D721Med (cell line): ENCODE measurements at regions not wholly inside any gene's neighbourhood (a gene's known extent, or its start where the extent isn't known, plus 50 kb on each side); places are given as distances from the start of the nearest gene placed in this dataset.
"Not testable (repeated sequence)": the region's sequence is repeated elsewhere in the genome, so short reads cannot be mapped to it uniquely, and the experiment has no call there.

ENCODE experiments used
- DNase-seq: peaks from one replicate; pipeline ENCODE4 v3.0.0; 2011; ENCODE audit warnings: low spot score; ENCODE audit not compliant: insufficient read length
- FAIRE-seq: peaks from 2 replicates; lab custom pipeline; 2011; peaks lifted over from hg19 to GRCh38; lab: Jason Lieb, UNC
- CTCF ChIP-seq: IDR thresholded peaks from 2 replicates; pipeline ENCODE4 v1.5.1; 2012; ENCODE audit warnings: mild to moderate bottlenecking, control low read depth; ENCODE audit not compliant: insufficient read depth; ENCODE audit errors: missing control alignments

DNA sequence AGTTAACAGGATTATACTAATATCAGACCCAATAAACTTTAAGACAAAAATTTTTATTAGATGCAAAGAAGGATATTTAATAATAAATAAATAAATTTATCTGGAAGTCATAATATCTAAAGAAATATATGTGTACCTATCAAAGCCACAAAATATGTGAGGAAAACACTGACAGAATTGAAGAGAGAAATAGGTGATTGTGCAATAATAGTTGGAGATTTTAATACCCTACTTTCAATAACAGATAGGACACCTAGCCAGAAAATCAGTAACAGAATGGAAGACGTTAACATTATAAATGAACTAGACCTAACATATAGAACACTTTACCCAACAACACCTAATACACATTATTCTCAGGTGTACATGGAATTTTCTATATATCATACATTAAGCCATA, 541.4 kb upstream of the SMC2 start:
- FAIRE-seq (no peak), DNase-seq (no peak)
- no peak for TF ChIP-seq CTCF

- FAIRE-seq: no peak
- DNase-seq: no peak
- no peak for TF ChIP-seq CTCF
Observed at GRCh38 chr9:103574056-103574455, 520.1 kb upstream of the SMC2 start.

DNA sequence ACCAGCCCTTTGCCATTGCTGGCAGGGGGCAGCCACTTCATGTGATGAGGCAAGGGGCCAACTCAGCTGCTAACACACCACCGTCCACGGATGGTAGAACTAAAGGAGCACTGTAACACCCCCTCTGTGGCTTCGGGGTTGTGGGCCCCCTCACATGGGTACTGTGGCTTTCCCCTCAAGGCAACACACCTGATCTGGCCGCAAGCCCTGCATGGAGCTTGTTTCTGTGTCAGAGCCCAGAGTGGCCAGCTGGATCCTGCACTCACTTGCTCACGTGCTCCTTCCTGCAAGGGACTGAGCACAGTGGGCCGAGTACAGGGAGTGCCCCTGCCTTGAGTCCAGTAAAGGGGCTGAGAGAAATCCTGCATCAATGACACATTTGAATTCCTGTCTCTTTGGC, 507.4 kb upstream of the SMC2 start:
- DNase-seq: no peak
- FAIRE-seq: no peak
- TF ChIP-seq CTCF: no peak

- FAIRE-seq (no peak), DNase-seq (no peak)
- no peak for TF ChIP-seq CTCF
Observed at GRCh38 chr9:103601287-103601686, 492.8 kb upstream of the SMC2 start.

GRCh38 chr9:103611950-103612349, 482.2 kb upstream of the SMC2 start:
- FAIRE-seq, DNase-seq: not testable (repeated sequence)

DNA sequence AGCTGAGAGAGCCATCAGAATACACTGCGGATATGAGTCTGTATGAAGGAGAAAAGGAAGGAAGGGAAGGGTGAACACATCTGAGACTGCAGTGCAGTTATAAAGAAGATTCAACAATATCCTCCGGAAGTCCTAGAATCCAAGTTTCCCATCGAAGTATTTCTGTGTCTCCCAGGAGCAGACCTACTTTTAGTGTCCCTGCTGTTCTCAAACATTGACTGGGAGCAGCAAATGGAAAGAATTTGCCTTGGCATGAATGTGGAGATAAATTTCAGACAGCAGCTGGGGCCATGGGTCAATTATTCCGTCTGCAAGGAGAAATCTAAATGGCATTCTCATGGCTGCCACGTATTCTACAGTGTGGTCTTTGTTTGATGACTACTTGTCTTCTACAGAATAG, 478.1 kb upstream of the SMC2 start:
- DNase-seq (no peak), FAIRE-seq (no peak)
- no peak for TF ChIP-seq CTCF

GRCh38 chr9:103617046-103617445, 477.1 kb upstream of the SMC2 start:
- DNase-seq (no peak), FAIRE-seq (no peak)
- TF ChIP-seq CTCF: no peak

- DNase-seq: no peak
- FAIRE-seq: no peak
- TF ChIP-seq CTCF: no peak
Observed at GRCh38 chr9:103625161-103625804, 468.8 kb upstream of the SMC2 start.
